ENCODE measurements at regions not wholly inside any gene's neighbourhood (a gene's known extent, or its start where the extent isn't known, plus 50 kb on each side); places are given as distances from the start of the nearest gene placed in this dataset.

DNA sequence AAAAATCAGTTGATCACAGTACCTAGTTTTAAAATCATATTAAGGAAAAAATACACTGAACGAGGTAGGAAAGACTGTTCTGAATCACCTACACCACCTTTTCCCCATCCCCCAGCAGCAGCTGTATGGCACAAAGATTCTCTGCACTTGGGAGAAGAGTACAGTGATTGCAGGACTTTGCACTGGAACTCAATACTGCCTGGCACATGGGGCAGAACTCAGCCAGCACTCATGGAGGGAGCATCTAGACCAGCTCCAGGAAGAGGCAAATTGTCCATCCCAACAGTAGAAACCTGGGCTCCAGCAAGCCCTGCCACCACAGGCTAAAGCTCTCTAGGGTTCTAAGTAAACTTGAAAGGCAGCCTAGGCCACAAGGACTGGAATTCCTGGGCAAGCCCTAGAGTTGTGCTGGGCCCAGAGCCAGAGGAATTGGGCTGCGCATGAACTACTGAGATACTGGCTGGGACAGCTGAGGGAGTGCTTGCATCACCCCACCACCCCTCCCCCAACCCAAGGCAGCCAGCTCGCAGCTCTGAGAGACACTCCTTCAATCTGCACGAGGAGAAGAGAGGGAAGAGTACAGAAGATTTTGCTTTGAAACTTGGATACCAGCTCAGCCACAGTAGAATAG lies 654.4 kb upstream of the CDH6 start:
- H3K27ac Mint-ChIP-seq, result no peak overlapping the region
- no peaks in the 10 kb centered on the region for H3K4me1 Mint-ChIP-seq (ENCODE audit: low read depth)
- H3K4me3 Mint-ChIP-seq, result no peak overlapping the region
- H3K9me3 Mint-ChIP-seq, result peaks cover 33% of the 10 kb centered on the region
- TF ChIP-seq, protein P1, sequence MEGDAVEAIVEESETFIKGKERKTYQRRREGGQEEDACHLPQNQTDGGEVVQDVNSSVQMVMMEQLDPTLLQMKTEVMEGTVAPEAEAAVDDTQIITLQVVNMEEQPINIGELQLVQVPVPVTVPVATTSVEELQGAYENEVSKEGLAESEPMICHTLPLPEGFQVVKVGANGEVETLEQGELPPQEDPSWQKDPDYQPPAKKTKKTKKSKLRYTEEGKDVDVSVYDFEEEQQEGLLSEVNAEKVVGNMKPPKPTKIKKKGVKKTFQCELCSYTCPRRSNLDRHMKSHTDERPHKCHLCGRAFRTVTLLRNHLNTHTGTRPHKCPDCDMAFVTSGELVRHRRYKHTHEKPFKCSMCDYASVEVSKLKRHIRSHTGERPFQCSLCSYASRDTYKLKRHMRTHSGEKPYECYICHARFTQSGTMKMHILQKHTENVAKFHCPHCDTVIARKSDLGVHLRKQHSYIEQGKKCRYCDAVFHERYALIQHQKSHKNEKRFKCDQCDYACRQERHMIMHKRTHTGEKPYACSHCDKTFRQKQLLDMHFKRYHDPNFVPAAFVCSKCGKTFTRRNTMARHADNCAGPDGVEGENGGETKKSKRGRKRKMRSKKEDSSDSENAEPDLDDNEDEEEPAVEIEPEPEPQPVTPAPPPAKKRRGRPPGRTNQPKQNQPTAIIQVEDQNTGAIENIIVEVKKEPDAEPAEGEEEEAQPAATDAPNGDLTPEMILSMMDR (IDR thresholded peaks at IDR 0.05), result no peak
- no peaks in the 10 kb centered on the region for H3K36me3 Mint-ChIP-seq (ENCODE audit: low read depth)
- H3K27me3 Mint-ChIP-seq (ENCODE audit: insufficient read depth), result no peaks in the 10 kb centered on the region
- DNase-seq, result no peak

DNA sequence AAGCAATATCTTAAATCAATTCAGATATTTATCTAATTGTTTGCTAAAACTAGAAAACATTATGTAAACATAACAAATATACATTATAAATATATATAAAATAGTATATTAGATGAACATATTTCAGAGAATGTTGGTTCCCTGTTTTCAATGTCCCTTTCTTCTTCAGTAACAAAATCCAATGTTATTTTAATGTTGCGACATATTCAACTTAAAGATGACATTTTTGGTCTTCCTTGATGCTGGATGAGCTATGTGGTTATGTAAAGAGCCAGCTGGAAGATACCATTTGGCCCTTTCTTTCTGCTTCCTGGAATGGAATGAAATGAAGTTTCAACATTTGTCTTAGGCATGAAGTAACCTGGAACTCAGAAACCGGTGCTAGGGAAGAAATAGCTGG lies 668.1 kb upstream of the CDH6 start:
- H3K4me3 Mint-ChIP-seq, result no peak overlapping the region
- no peaks in the 10 kb centered on the region for H3K27me3 Mint-ChIP-seq (ENCODE audit: insufficient read depth)

DNA sequence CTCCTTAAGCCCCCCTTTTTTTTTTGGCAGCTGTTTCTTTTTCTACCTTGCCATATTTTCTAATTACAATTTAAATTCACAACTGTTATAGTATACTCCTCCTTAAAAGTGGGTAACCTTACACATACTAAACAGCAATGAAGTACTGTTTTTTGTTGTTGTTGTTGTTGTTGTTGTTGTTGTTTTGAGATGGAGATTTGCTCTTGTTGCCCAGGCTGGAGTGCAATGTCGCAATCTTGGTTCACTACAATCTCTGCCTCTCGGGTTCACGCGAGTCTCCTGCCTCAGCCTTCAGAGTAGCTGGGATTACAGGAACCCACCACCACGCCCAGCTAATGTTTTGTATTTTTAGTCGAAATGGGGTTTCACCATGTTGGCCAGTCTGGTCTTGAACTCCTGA lies 669.1 kb upstream of the CDH6 start:
- no peak overlapping the region for H3K27ac Mint-ChIP-seq
- TF ChIP-seq, protein P1 (IDR thresholded peaks at IDR 0.05), result no peak
- no peaks in the 10 kb centered on the region for H3K27me3 Mint-ChIP-seq (ENCODE audit: insufficient read depth)
- H3K4me1 Mint-ChIP-seq (ENCODE audit: low read depth), result no peaks in the 10 kb centered on the region
- H3K4me3 Mint-ChIP-seq, result no peak overlapping the region
- H3K36me3 Mint-ChIP-seq (ENCODE audit: low read depth), result no peaks in the 10 kb centered on the region
- peaks cover 16% of the 10 kb centered on the region for H3K9me3 Mint-ChIP-seq
- DNase-seq, result no peak

More for the DNA sequence above, 668.1 kb upstream of the CDH6 start:
- TF ChIP-seq, protein P1 (IDR thresholded peaks at IDR 0.05), result no peak
- Mint-ChIP-seq H3K9me3 (peaks cover 16% of the 10 kb centered on the region), H3K27ac (no peak overlapping the region), H3K4me1 (ENCODE audit: low read depth) (no peaks in the 10 kb centered on the region), H3K36me3 (ENCODE audit: low read depth) (no peaks in the 10 kb centered on the region)
- DNase-seq, result no peak

DNA sequence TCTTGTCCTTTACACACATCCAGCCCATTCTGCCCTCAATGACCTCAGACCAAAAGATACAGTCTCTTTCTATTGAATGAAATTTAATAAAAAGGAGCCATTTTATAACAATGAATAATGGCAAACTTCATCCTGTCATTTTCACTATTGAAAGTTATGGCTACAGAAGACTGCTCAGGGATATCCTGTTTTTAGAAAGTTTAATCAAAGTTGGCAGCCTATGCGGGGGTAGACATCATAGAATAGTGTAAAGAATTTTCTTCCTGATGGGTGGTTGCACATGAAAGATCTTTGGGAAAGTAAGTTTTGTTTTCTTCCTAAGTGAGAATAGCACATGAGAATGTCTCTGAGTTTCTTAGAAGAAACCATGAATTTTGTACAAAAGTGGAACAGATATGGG lies 670.4 kb upstream of the CDH6 start:
- TF ChIP-seq, protein P1 (IDR thresholded peaks at IDR 0.05), result no peak
- no peak overlapping the region for H3K4me3 Mint-ChIP-seq
- DNase-seq, result no peak
- H3K9me3 Mint-ChIP-seq, result peaks cover 11% of the 10 kb centered on the region
- H3K4me1 Mint-ChIP-seq (ENCODE audit: low read depth), result no peaks in the 10 kb centered on the region
- no peaks in the 10 kb centered on the region; the same call in 1 of the 2 replicates for H3K27me3 Mint-ChIP-seq (ENCODE audit: insufficient read depth)
- H3K36me3 Mint-ChIP-seq (ENCODE audit: low read depth), result no peaks in the 10 kb centered on the region
- no peak overlapping the region for H3K27ac Mint-ChIP-seq

DNA sequence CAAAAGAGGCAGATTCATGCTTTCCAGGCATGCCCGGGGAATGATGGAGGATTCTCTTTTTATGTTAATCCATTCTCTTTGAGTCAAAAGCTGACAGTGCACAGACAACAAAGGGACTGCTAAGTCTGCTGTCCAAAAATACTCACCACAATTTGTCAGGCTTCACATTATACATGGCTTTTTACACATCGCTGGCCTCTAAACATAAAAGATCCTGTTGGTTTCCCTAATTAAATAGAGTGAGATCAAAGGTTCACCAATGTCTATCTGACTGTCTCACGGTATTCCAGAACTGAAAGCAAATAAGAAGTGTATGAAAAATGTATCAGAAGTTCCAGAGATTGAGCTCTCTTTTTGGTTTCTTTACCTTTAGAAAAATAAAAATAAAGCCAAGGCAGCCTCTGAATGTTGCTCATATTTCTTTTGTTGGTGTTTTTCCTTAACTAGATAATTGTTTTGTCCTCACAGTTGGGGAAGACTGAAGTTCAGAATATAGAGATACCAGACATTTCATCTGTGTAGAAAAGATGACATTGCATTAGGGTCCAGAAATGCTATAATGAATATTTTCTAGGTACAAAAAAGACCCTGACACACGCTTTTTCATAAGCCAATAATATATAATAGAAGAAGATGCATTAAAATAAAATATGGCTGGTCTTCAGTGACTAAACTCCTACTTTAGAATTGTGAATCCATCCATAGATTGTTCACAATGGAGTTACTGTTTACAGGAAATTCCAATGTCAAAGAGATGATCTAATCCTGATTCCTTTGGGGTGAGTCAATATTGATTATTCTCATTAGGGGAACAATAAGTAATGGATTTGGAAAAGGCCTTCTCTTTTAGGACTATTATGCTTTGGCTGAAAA lies 688.2 kb upstream of the CDH6 start:
- Mint-ChIP-seq H3K4me3 (no peak overlapping the region), H3K27me3 (ENCODE audit: insufficient read depth) (no peaks in the 10 kb centered on the region), H3K9me3 (peaks cover 21% of the 10 kb centered on the region), H3K4me1 (ENCODE audit: low read depth) (no peaks in the 10 kb centered on the region), H3K36me3 (ENCODE audit: low read depth) (no peaks in the 10 kb centered on the region), H3K27ac (no peak overlapping the region)
- DNase-seq, result no peak
- TF ChIP-seq, protein P1 (IDR thresholded peaks at IDR 0.05), result no peak
